HG03175 (cell line): ENCODE measurements at regions not wholly inside any gene's neighbourhood (a gene's known extent, or its start where the extent isn't known, plus 50 kb on each side); places are given as distances from the start of the nearest gene placed in this dataset.

Experiments used
- ATAC-seq: cut with Tn5 transposase; IDR thresholded peaks from one replicate; pipeline ENCODE4 v1.9.1; 2021; ENCODE audit warnings: mild to moderate bottlenecking, moderate library complexity; ENCODE audit not compliant: unreplicated experiment

- no peak for ATAC-seq
These were observed 533.2 kb downstream of the ARAP2 start for GRCh38 chr4:35711127-35711526.

DNA sequence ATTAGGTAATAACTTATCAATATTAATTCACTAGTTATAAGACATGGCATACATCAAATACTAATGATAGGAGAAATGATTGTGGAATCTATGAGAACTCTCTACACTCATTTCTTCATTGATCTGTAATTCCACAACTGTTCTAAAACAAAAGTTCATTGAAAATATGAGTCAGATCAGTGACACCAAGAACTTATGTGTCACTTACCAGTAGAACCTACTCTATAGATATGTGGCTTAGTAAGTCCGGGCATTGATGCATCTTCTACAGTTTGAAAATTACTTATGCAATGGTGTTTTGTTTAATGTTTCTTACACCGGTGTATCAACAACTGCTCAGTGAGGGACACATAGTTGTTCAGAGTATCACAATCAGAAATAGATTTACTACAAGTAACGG, 520.3 kb downstream of the ARAP2 start:
- no peak for ATAC-seq

DNA sequence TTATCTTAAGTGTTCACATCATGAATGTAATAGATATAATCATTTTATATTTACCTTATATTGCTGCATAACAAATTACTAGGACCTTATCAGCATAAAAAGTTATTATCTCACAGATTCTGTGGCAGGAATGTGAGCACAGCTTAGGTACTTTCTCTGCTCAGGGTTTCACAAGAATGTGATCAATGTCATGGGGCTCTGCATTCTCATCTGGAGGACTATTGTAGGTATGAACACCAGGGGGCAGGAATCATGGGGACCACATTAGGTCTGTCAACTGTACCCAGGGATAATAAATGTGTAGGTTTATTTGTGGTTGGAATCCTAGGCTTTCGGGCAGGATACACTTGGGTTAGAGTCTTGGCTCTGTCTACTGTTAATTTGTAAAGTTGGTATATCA, 519.2 kb downstream of the ARAP2 start:
- peak; percentile 57 for ATAC-seq

DNA sequence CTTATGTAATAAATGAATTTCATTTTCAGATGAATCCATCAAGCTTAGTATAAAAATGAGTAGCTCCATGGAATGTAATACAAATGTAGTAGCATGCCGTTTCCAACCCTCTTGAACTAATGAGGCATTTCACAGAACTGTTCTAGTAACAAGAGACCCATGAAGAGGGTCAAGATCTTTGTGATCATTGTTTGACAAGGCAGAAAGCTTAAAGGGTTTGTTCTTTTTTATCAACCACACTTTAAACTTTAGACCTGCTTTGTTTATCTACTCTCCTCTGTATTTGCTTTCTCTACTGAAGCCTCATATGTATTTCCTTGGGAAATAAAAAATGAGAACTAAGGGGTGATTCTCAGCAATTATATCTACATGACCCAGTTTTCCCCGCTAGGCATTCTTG, 513.9 kb downstream of the ARAP2 start:
- no peak for ATAC-seq

DNA sequence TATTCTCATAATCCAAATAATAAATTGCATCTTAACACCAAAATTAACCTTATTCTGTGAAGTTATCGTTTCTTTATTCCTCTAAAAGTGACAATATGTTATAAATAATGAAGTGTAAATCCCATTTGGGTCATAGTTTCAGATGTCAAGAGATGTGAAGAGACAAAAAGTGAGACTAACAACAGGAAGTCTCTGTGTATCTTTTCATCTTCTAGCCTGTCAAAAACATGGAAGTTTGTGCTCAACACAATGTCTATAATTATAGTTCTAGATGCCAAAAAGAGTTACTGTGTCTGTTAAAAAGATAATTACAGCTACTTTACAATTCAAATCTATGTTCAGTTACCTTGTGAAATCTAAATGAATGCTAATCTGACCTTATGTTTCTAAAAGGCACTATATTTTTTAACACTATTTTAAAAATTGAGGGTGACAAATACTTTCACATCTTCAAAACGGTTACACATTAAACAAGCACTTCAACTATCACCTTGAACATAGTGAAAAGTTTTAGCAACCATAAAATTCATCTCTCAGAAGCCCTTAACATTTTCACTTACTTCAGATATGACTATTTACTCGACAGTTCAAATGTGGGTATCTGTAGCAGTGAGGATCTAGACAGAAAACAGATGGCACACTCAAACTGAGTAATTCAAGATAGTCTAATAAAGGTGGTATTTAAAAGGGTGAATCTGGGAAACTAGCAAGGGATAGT, 509.8 kb downstream of the ARAP2 start:
- peak; percentile 87 for ATAC-seq

- peak; percentile 55 for ATAC-seq
These were observed 505.0 kb downstream of the ARAP2 start for GRCh38 chr4:35739308-35739707.

DNA sequence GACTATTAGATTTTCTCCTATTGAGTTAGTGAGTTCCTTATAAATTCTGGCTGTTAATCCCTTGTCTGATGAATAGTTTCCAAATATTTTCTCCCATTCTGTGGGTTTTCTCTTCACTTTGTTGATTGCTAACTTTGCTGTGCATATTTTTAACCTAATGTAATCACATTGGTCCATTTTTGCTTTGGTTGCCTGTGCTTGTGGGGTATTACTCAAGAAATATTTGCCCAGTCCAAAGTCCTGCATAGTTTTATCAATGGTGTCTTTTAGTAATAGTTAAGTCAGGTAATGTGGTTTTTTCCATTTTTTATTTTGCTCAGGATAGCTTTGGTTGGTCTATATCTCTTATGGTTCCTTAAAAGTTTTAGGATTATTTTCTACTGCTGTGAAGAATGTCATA, 490.3 kb downstream of the ARAP2 start:
- ATAC-seq, result no peak

DNA sequence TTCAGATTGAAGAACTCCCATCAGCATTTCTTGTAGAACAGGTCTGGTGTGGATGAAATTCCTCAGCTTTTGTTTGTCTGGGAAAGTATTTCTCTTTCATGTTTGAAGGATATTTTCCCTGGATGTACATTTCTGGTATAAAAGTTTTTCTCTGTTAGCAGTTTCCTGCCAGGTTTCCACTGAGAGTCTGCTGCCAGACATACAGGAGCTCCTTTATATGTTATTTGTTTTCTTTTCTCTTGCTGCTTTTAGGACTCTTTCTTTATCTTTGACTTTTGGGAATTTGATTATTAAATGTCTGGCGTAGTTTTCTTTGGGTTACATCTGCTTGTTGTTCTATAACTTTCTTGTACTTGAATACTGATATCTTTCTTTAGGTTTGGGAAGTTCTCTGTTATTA, 486.5 kb downstream of the ARAP2 start:
- no peak for ATAC-seq

GRCh38 chr4:35760807-35761206, 483.5 kb downstream of the ARAP2 start:
- no peak for ATAC-seq

- no peak for ATAC-seq
These were observed 472.7 kb downstream of the ARAP2 start for GRCh38 chr4:35771571-35771970.

GRCh38 chr4:35772291-35772690, 472.0 kb downstream of the ARAP2 start:
- ATAC-seq, result no peak

- ATAC-seq, result no peak
These were observed 454.3 kb downstream of the ARAP2 start for GRCh38 chr4:35789899-35790574.

GRCh38 chr4:35793045-35793722, 451.1 kb downstream of the ARAP2 start:
- ATAC-seq, result no peak

- ATAC-seq, result peak; percentile 42
These were observed 450.5 kb downstream of the ARAP2 start for GRCh38 chr4:35793766-35794165.

DNA sequence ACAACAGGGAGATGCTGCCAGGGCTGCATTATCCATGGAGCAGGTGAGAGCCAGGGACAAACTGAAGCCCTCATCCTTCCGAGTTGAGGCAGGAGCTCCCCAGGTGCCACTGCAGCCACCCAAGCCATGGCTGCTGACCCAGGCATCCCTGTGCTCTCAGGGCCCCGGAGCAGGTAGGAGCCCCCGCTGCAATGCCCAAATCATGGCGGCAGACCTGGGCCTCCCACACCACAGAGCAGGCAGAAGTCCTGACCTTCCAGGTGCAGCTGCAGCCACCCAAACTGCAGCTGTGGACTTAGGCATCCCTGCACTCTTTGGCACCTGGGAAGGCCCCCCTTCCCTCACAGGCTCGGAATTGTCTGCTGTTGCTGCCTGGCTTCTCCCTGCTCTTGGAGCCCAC, 443.6 kb downstream of the ARAP2 start:
- ATAC-seq, result no peak

- ATAC-seq, result no peak
These were observed 441.7 kb downstream of the ARAP2 start for GRCh38 chr4:35802644-35803043.

DNA sequence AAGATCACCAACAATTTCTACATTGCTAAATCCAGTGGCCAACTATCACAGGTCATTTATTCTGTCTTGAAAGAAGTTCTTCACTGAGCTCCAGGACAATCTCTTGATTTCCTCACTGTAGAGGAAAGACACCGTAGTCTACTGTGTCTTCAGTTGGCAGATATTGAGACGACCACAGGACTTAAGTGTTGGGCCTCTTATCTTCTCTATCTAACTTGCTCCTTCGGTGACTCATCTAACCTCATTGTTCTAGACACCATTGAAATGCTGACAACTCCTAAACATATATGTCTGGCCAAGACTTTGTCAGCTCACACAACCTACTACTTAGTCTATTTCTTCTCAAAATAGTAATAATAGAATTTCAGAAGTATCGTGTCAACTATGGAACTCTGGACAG, 425.8 kb downstream of the ARAP2 start:
- no peak for ATAC-seq

- ATAC-seq, result no peak
These were observed 424.3 kb downstream of the ARAP2 start for GRCh38 chr4:35820003-35820402.

- ATAC-seq, result no peak
These were observed 420.1 kb downstream of the ARAP2 start for GRCh38 chr4:35824231-35824630.

- no peak for ATAC-seq
These were observed 408.4 kb downstream of the ARAP2 start for GRCh38 chr4:35835893-35836292.

DNA sequence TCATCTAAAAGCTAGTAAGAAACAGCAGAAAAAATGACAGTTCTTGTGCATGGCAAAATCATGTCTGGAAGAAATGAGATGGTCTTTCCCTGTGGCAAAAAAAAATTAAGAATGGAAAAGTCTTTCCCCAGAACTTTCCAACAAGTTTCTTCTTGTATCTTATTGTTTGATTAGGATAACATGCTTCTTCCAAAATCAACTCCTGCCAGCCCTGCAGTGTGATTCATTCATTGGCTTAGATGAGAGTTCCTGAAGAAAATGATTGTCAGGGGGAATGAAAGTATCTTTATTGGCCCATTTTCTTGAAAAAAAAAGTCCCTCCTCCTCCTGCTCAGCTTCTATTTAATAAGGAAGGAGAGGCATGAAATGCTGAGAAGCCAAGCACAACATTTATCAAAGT, 407.7 kb downstream of the ARAP2 start:
- ATAC-seq, result no peak

GRCh38 chr4:35867057-35867456, 377.3 kb downstream of the ARAP2 start:
- ATAC-seq, result no peak
